ENCODE measurements at regions not wholly inside any gene's neighbourhood (a gene's known extent, or its start where the extent isn't known, plus 50 kb on each side); places are given as distances from the start of the nearest gene placed in this dataset.

DNA sequence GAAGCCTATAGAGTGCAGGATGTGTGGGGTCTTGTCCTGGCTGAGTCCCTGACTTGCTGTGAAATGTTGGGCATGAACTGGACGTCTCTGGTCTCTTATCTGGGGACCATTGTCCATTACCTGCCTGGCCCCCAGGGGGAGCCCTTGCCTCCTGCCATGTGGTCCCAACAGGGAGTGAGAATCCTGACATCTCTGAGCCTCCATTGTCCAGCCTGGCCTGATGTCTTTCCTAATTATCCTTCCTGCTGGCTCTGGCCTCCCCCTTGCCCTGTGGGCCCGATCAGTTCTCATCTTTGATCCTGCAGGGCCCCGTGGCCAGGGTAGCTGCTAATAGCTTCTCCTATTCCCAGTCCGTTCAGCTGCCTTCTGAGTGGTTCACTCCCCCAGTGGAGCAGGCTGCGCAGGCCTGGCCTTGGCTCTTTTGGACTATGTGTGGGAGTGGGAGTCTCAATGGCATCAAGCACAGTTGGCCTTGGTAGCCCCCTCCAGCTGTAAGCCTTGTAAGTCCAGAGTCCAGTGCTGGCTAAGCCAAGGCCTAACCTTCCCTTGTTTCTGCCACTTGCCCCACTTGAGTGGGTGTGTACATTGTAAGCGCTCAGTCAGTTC lies 77.9 kb upstream of the RALY start:
- H3K27ac ChIP-seq (ENCODE audit: low read depth in 2 of 2, low read length in 2 of 2): no peak overlapping the region
- H3K36me3 ChIP-seq (ENCODE audit: control insufficient read depth in 2 of 3, insufficient read depth in 3 of 3, low read length in 3 of 3): no peaks in the 10 kb centered on the region
- H3K4me3 ChIP-seq (ENCODE audit: low read length in 3 of 3): no peak overlapping the region
- intact Hi-C loops (cut with DNase I): no loop called here
- DNase-seq (peak in 4 of 5 donors; percentile 32 to 63 (median 58)), FAIRE-seq (no peak)
- no peaks in the 10 kb centered on the region for H3K9me3 ChIP-seq (ENCODE audit: control insufficient read depth in 2 of 3, insufficient read depth in 1 of 3, low read length in 3 of 3)
- peaks cover 0 to 2% (median 2%) of the 10 kb centered on the region in 3 donors for H3K4me1 ChIP-seq (ENCODE audit: control insufficient read depth in 2 of 3, insufficient read depth in 2 of 3, low read depth in 1 of 3, low read length in 3 of 3)
- H3K9ac ChIP-seq (ENCODE audit: low read length in 3 of 3): no peak overlapping the region
- no peaks in the 10 kb centered on the region for H3K27me3 ChIP-seq (ENCODE audit: control insufficient read depth, insufficient read depth, low read length)
- TF ChIP-seq CTCF (IDR thresholded peaks at IDR 0.05; ENCODE audit: borderline replicate concordance, extremely low read depth, insufficient read depth): peak; percentile 30

- Histone ChIP-seq H3K9ac (ENCODE audit: low read length in 3 of 3) (no peak overlapping the region), H3K27me3 (ENCODE audit: control insufficient read depth, insufficient read depth, low read length) (no peaks in the 10 kb centered on the region), H3K27ac (ENCODE audit: low read depth in 2 of 2, low read length in 2 of 2) (no peak overlapping the region), H3K4me1 (ENCODE audit: control insufficient read depth in 2 of 3, insufficient read depth in 2 of 3, low read depth in 1 of 3, low read length in 3 of 3) (no peaks in the 10 kb centered on the region), H3K4me3 (ENCODE audit: low read length in 3 of 3) (no peak overlapping the region), H3K36me3 (ENCODE audit: control insufficient read depth in 2 of 3, insufficient read depth in 3 of 3, low read length in 3 of 3) (no peaks in the 10 kb centered on the region), H3K9me3 (ENCODE audit: control insufficient read depth in 2 of 3, insufficient read depth in 1 of 3, low read length in 3 of 3) (no peaks in the 10 kb centered on the region)
- TF ChIP-seq CTCF (IDR thresholded peaks at IDR 0.05; ENCODE audit: borderline replicate concordance, extremely low read depth, insufficient read depth): no peak
- DNase-seq: no peak
- no peak for FAIRE-seq
- intact Hi-C loops (cut with DNase I): no loop called here
Observed at GRCh38 chr20:33916768-33917167, 76.9 kb upstream of the RALY start.

DNA sequence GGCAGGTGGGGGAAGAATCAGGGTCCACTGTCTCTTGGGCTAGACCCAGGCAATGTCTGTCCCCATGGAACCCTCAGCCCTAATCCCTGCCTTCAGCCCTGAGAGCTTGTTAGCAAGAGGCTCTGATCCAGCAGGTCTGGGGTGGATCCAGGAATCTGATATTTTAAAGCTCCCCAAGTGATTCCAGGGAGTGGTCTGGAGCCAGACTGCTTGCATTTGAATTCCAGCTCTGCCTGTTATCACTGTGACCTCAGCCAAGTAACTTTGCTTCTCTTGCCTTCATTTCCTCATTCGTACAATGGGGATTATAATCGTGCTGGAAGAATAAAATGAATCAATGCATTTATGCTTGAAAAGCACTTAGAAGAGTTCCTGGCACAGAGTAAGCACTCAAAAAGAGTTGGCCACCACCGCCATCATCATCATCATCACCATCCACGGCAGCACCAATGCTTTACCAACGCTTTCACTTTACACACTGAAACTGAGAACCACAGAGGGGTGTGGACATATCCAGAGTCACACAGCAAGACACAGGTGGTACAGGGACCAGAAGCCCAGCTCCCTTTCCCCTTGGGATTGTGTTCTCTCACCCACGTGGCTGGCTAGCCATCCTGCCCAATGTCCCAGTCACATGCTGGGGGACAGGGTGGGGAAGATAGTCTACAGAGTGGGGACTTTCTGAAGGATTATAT lies 75.7 kb upstream of the RALY start:
- Histone ChIP-seq H3K27me3 (ENCODE audit: control insufficient read depth, insufficient read depth, low read length) (no peaks in the 10 kb centered on the region), H3K9me3 (ENCODE audit: control insufficient read depth in 2 of 3, insufficient read depth in 1 of 3, low read length in 3 of 3) (no peaks in the 10 kb centered on the region), H3K4me1 (ENCODE audit: control insufficient read depth in 2 of 3, insufficient read depth in 2 of 3, low read depth in 1 of 3, low read length in 3 of 3) (no peaks in the 10 kb centered on the region), H3K27ac (ENCODE audit: low read depth in 2 of 2, low read length in 2 of 2) (no peak overlapping the region), H3K9ac (ENCODE audit: low read length in 3 of 3) (no peak overlapping the region), H3K4me3 (ENCODE audit: low read length in 3 of 3) (no peak overlapping the region), H3K36me3 (ENCODE audit: control insufficient read depth in 2 of 3, insufficient read depth in 3 of 3, low read length in 3 of 3) (no peaks in the 10 kb centered on the region)
- FAIRE-seq: no peak
- DNase-seq: no peak
- intact Hi-C loops (cut with DNase I): no loop called here
- TF ChIP-seq CTCF (IDR thresholded peaks at IDR 0.05; ENCODE audit: borderline replicate concordance, extremely low read depth, insufficient read depth): no peak

Data from kidney (tissue), 13 donors.